T follicular helper cell (primary cell): ENCODE measurements at regions not wholly inside any gene's neighbourhood (a gene's known extent, or its start where the extent isn't known, plus 50 kb on each side); places are given as distances from the start of the nearest gene placed in this dataset.

Experiments
- DNase-seq: peaks from one replicate; pipeline ENCODE4 v3.0.0-alpha.2; 2020; ENCODE audit warnings: low read depth

- no peak for DNase-seq
Observed at GRCh38 chr9:115615821-115616665, 498.1 kb upstream of the TNC start.

GRCh38 chr9:115616666-115617239 is 498.8 kb upstream of the TNC start:
- DNase-seq, result no peak

GRCh38 chr9:115625251-115625650 is 507.3 kb upstream of the TNC start:
- DNase-seq, result no peak

- no peak for DNase-seq
Observed at GRCh38 chr9:115625954-115626353, 508.0 kb upstream of the TNC start.

GRCh38 chr9:115627511-115627910 is 509.6 kb upstream of the TNC start:
- DNase-seq, result no peak

GRCh38 chr9:115628426-115628825 is 510.5 kb upstream of the TNC start:
- DNase-seq, result no peak

- DNase-seq, result no peak
Observed at GRCh38 chr9:115629879-115630840, 512.2 kb upstream of the TNC start.

- DNase-seq, result no peak
Observed at GRCh38 chr9:115632391-115632790, 514.4 kb upstream of the TNC start.

GRCh38 chr9:115633104-115633503 is 515.1 kb upstream of the TNC start:
- DNase-seq, result no peak

GRCh38 chr9:115635680-115636383 is 517.8 kb upstream of the PAPPA start:
- no peak for DNase-seq

GRCh38 chr9:115636596-115636995 is 517.0 kb upstream of the PAPPA start:
- DNase-seq, result no peak

- no peak for DNase-seq
Observed at GRCh38 chr9:115637661-115638060, 515.9 kb upstream of the PAPPA start.

- no peak for DNase-seq
Observed at GRCh38 chr9:115640887-115641286, 512.7 kb upstream of the PAPPA start.

GRCh38 chr9:115642285-115642684 is 511.3 kb upstream of the PAPPA start:
- no peak for DNase-seq

GRCh38 chr9:115643948-115644727 is 509.5 kb upstream of the PAPPA start:
- no peak for DNase-seq

- DNase-seq, result no peak
Observed at GRCh38 chr9:115649991-115650472, 503.6 kb upstream of the PAPPA start.

- no peak for DNase-seq
Observed at GRCh38 chr9:115650768-115651167, 502.8 kb upstream of the PAPPA start.

GRCh38 chr9:115651461-115651860 is 502.1 kb upstream of the PAPPA start:
- DNase-seq, result no peak

GRCh38 chr9:115653171-115653606 is 500.4 kb upstream of the PAPPA start:
- no peak for DNase-seq

GRCh38 chr9:115657695-115658094 is 495.9 kb upstream of the PAPPA start:
- no peak for DNase-seq

GRCh38 chr9:115665519-115665918 is 488.1 kb upstream of the PAPPA start:
- no peak for DNase-seq
